DMS79 treated with DMSO at 0.1 percent for 48 hours (cell line): ENCODE measurements at regions not wholly inside any gene's neighbourhood (a gene's known extent, or its start where the extent isn't known, plus 50 kb on each side); places are given as distances from the start of the nearest gene placed in this dataset.
A peak's percentile ranks its signal among the peaks of the same experiment; 100 is the strongest.

ENCODE experiments used
- DNase-seq: peaks from one replicate; lab custom pipeline; 2025; lab: John Stamatoyannopoulos, UW

DNA sequence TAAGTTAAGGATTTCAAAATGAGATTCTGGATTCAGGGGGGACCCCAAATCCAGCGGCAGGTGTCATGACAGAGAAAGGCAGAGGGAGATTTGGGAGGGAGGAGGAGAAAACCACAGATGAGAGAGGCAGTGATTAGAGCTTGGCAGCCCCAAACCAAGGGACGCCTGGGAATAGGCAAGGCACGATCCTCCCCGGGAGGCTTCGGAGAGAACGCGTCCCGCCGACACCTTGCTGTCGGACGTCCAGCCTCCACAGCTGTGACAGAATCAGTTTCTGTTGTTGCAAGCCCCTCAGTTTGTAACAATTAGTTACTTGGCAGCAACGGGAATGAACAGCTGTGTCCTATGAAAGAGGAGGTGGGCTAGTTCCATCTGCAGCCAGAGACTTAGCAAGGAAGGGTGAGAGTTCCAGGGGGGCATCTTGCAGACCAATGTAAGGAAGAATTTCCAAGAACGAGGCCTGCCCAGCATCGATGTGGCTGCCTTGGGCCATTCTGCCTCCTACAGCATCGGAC is 110.7 kb upstream of the SDK2 start:
- DNase-seq: no peak

DNA sequence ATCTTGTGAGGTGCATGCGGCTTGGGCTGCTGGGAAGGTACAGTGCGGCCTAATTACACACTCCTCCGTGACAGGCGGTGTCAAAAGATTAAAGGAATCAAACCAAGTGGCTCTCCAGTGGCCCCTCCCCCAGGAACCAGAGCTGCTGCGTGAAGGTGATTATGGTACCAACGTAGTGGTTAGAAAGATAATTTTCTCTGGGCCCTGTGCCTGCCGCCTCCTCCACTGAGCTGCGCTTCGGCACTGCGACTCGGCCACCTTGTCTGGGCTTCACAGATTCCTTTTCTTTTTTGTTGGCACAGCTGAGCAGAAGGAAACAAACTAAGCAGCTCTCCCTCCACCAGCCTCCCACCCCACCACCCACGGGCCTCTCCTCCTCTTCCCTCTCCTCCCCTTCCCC is 113.2 kb upstream of the SDK2 start:
- DNase-seq: peak; percentile 83

DNA sequence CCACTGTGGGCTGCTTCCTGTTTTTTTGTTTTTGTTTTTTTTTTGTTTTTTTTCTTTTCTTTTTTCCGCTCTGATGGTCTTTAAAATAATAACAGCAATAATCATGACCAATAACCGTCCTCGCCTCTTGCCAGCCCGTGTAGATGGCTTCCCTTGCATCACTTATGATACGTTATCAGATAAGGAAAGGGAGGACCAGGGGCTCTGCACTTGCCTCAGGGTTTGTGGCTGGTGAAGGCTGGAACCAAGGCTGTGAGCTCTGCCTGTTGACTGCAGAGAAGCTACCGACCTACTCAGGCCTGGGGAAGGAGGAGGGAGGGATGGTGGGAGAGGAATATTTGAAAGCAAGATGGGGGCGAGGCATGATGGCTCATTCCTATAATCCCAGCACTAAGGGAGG is 114.0 kb upstream of the SDK2 start:
- DNase-seq: no peak

DNA sequence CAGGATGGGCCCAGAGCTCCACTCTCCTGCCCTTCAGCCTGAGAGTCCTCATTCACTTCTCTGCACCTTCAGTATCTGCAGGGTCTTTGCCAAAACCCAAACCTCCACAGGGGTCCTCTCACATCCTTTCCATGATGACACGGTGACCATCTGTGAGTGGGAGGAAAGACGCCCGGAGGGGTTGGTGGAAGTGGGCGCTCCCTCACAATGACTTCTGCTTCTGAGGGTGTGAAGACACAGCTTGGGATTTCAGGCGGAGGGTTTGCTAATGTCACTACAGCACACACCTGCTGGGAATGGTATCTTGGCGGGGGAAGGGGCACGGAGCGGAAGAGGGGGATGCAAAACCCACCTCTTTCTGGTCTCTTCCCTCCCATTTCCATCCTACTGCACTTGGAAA is 115.1 kb upstream of the SDK2 start:
- peak; percentile 65 for DNase-seq

DNA sequence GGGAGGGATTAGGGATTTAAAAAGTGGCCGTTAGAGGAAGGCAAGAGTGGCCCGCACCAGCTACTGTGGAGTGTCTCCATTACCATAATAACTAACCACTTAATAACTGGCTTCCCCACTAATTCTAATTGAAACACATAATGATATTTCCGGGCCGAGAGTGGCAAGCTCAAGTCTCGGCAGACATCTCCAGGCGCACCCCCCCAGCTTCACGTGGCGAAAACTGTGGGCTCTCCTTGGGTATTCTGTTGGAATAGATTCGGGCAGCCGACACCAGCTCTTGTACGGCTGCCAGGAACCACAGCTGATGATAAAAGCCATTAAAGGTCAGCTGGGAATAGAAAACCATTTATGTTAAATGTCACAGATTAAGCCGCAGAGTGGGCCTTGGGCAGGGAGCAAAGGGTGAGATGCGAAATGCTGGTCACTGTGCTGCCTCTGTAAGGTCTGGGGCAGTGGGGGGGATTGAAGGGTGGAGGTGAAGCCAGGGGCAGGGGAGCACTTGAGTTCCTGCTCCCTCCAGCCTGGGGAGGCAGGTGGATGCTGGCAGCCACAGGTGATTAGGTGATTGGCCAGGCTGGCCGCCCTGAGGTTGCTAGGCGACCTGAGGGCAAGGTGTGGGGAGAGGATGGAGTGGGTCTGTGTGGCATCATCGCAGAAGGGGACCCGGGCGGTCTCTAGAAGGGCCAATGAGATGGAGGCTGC is 115.6 kb upstream of the SDK2 start:
- peak; percentile 90 for DNase-seq

DNA sequence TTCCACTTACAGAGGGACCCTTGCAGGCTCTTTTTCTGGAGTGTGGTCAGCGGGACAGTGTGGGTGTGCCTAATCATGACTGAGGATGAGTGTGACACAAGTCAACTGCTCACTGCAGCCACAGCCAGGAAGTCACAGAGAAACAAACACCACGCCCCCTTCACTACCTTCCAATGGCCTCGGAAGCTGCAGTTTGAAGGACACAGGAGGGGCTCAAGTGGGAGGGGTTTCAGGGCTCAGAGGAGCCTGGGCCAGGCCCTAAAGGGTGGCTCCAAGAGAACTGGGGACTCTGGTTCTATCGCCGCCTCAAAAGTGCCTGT is 116.2 kb upstream of the SDK2 start:
- DNase-seq: peak; percentile 83

DNA sequence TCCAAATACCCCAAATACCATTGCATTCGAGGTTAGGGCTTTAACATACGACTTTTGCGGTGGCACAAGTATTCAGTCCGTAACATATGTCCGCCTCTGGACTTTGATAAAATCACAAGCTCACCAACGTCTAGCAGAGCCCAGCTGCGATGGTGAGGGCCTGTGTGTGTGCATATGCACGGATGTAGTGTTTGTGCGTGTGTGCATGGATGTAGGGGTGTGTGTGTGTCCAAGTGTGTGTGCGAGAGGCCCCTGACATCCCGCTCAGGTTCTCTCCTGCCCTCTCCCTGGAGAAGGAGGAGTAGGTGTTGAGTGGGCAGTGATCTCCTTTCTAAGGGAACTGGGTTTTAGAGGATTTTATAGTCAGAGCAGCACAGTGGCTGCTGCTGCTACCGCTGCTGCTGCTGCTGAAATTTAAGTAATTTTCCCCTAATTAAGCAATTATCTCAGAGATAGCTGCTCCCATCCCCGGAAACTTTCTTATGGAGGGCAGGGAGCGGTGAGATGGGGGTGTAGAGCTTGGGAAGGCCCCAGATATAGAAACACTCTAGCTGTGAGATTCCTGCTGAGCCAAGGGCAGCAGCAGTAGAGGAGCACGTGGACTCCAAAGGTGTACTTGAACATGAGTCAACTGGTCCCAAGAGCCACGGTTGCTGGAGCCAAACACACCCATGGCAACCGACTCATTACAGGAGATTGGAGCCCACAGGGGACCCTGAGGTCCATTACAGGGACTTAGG is 121.7 kb upstream of the SDK2 start:
- peak; percentile 73 for DNase-seq

DNA sequence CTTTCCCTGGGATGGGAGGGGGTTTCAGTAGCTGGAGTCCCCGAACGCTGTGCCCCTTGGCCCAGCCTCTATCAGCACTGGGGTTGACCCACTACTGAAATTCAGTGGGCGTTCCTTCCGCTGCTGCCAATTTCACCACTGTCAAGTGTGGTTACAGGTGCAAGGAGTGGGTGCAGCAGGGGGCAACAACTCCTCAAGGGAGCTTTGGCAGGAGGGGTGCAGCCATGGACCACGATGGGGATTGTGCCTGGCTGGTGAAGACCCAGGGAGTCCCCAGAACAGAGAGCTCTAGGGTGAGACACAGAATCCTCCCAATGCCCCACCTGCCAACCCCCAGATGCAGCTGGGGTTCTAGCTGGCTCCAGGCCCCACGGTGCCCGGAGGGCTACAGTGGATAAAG is 123.5 kb upstream of the SDK2 start:
- no peak for DNase-seq

DNA sequence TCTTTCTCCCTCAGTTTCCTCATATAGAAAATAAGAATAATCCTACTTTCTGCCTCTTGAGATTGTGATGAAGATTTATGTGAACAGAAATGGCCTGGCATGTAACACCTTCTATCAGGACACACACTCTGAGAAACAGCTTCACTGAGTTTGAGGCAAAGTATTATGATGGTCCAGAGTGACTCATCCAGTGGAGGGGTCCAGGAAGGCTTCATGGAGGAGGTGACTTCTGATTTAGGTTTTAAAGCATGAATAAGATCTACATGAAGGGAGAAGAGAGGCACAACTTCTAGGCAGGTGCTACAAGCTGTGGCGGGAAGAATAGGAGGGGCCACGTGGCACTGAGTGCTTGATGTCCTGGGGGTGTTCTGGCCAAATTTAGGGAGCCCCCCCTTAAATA is 124.4 kb upstream of the SDK2 start:
- DNase-seq: no peak

DNA sequence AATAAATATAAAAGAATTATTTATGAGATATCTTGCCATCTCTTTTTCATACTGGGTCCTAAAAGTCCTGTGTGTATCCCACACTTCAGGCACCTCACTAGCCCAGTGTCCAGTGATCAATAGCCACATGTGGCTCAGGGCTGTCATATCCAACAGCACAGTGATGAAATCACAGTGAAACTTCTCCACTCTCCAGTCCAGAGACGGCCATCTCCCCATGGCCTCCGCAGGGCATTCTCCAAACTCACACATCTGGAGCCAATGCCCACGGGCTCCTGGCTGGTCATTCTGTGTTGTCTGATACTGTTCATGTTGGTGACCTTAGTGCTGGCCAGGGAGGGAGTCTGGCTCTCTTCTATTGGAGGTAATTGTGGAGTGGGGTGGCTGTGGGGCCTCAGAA is 125.2 kb upstream of the SDK2 start:
- no peak for DNase-seq

DNA sequence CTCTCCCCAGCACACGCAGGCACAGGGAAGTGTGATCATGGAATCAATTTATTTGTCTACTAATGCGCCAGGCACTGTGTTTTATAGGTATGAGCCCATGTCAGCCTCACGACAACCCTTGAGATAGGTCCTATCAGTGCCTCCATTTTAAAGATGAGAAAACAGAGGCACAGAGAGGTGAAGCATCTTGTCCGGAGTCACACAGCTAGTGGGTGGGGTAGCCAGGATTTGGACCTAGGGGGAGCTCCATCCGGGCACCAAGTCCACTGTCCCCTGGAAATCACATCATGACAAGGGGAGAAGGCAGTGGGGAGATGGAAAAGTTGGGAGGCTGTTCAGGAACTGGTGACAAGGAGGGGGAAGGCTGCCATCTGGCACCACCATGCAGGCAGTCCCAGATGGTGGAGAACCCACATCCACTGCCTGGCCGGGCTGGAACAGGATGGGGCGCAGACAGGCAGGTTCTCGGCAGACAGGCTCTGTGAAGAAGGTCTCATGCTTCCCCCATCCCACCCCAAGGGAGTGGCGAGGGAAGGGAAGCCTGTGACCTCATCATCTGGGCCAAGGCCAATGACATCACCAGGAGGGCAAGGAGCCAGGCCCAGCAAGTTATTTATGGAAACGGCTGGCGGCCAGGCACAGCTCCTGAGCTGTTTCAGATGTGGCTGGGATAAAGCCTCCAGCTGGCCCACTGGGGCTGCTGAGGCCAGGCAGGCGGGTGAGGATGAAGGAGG is 126.0 kb upstream of the SDK2 start:
- DNase-seq: peak; percentile 20

DNA sequence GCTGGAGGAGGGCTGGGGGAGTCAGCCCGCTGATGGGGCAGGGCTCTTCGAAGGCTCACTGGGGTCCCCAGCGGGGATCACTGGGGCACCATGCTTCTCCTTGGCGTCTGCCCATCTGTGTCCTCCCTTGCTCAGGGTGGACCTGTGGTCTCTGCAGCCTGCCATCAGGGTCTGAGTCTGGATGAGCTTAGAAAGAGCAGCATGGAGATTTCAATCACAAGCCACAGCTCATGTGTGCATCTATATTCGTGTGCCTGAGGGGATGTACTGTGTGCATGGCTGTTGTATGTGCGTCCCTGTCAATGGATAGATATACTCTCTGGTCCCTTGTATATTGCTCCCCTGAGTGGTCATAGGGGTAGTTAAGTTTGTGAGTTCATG is 126.6 kb upstream of the SDK2 start:
- DNase-seq: no peak

DNA sequence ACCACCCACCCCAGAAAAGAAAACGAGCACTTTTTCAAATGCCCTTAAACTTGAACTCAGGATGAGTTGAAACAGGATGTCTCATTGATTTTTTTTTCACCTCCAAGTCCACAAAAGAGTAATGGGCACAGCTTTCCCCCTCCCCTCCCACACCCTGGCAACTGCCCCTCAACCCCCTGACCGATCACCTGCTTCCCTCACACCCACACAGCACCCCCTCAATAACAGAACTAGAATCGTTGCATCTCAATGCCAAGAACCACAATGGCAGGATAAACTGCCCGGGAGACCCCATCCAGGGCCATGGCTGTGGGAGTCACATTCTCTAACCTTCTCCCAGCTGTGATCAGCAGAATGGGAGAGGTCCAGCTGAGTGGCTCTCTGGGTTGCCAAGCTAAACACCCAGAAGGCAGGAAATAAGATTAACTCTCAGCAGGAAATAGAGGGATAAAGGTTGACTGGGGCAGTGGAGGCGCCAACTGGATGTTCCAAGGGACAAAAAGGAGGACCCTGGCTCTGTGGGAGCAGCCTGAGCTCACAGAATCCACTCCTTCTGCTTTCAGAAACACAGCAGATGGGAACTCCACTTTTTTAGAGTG is 128.0 kb upstream of the SDK2 start:
- DNase-seq: no peak

DNA sequence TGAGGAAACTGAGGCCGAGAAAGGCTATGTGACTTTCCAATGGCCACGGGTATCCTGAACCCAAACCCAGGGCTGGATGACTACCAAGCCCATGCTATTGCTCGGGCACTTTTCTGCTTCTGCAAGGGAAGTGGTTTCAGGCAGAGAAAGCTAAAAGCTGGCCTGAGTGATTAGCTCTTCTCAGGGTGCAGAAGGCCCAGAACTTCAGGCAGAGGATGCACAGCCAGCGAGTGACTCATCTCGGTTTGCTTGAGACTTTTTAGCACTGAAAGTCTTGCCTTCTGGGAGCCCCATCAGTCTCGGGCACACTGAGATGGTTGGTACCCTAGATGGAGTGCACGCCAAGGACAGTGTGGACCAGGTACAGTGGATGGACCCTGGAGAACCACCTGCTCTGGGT is 129.5 kb upstream of the SDK2 start:
- no peak for DNase-seq

DNA sequence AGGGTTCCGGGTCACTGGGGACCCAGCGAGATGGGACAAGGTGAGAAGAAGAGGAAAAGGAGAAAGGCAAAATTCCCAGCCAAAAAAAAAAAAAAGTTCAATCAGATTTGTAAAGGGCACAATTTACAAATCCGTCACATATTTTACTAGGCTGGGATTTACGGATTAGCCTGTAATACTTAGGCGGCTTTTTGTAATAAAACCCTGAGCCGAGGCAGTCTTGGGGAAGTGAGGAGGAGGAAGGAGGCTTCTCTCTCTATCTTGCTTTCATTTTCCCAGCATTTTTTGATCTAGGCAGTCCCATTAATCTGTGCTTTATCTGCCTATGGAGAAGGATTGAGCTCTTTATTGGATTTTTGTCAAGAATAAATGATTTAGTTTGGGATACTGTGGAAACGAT is 130.6 kb upstream of the SDK2 start:
- DNase-seq: no peak

DNA sequence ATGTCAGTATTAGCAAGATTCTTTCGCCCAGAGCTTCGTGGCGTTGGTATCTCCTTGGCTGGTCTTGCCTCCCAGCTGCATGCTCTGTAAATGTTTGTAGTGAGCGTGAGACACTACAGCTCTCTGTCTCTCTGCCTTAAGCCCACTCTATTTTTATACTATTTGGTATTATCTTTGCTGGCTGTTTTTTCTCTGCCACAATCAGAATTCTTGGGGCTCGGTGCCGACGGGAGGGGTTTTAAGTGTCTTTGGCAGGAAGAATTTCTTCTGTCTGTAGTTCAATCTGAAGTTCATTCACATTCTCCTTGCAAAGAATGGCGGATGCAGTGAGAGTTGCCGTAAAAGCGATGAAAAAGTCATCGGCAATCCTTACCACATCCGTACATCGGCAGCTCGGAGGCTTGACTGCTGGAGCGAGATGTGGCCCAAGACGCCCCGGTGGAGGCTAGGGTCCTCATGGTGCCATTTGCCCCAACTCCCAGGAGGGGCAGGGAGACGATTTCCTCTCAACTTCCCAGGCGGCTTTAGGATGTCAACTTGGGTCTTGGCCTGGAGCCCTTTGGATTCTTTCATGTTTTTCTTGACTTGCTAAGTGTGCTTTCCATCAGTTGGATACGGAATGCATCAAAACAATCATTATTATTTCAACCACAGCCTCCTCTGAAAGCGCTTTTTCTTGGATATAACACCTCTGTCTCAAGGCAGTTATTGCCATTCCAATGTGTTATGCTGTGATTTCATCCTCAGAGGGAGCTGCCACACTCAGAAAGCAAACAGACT is 132.3 kb upstream of the SDK2 start:
- no peak for DNase-seq

DNA sequence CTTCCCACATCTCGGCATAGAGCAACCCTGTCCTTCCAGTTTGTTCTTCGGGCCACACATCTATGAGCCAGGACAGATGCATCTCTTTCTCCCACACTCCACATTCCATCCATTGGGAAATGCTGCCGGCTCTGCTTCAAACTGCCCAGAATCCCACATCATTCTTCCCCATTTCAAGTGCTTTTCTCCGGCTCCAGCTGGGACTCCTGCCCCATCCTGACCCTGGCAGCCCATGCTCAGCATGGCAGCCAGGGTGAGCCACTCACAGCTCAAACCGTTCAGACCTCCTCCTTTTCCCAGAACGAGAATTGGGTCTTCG is 132.8 kb upstream of the SDK2 start:
- no peak for DNase-seq

DNA sequence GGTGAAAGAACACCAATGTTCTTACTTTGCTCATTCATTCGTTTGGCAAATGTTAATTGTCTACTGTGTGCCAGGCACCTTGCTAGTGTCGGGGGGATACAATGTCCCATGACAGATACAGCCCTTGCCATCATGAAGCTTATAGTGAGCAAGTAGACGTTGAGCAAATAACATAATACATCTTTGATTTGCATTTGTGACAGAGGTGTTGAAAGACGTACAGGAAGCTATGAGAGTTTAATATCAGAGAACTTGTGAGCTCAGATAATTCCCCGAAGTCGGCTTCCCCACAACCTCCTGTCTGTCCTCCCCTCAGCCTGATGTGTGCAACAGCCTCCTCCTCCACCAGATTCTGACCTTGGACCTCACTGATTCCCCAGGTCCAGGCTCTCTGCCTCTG is 138.0 kb upstream of the SDK2 start:
- no peak for DNase-seq

DNA sequence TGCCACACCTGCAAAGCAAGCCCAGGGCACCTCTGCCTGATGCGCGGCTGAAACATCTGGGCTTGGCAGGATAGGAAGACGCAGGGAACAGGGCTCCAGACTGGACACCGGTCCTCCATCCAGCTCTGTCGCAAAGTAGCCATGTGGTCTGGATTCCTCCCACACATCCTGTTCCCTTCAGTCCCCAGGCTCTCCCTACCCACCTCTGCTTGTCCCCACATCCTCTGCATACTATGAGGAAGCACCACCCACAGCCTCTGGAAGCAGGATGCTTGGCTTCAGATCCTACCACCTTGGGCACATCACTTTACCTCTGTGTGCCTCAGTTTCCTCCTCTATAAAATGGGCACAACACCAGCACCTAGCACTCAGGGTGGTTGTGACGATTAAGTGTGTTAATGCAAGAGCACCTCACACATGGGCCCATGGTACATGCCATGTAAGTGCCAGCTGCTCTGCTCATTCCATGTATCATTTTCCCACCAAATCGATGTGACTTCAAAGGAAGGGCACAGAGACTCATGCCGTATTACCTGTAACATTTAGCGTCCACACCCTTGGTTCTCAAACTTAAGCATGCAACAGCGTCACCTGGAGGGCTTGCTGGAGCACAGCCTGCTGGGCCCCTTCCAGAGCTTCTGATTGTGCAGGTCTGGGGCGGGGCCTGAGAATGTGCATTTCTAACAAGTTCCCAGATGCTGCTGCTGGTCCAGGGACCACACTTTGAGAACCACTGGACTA is 138.6 kb upstream of the SDK2 start:
- no peak for DNase-seq

DNA sequence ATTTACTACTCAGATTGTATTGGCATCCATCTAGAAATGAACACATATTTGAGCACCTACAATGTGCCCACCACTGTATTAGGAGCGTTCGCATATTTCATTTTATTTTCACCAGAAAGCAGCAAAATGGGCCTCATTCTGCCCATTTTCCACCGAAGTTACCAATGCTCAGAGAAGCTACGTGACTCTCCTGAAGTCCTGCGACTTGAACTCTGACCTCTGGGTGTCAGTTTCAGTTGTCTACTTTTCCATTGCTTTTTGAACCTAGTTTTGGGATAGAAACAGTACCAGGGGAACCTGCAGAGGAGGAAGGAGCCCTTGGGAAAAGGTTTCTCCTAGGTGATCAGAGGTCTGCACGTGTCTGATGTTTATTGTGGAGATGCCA is 139.1 kb upstream of the SDK2 start:
- no peak for DNase-seq

DNA sequence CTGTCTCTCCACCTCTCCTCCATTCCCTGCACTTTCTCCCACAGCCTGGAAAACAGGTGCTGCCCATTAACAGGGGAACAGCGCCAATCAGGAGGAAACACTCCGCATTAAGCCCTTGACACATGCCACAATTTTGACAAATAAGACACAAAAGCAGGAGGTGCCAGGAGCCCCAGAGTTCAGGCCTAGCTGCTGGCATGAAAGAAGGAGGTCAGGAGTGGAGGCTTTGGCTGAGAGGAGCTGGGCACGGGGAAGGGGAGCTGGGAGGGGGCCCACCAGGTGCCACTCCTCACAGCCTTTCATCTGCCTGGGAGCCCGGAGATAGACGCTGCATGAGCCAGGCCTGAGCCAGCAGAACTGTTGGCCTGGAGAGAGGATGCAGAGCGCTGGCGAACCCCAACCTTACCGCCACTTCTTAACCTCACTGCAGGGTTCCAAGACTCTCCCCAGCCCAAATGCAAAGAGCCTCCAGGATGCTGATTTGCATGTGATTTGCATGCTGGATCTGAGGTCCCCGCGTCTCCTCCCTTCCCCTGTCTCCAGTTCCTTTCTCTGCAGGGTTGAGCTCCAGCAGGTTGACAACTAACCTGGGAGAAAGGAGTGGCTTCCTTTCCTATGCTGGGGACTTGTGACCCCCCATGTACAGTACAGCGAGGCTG is 139.8 kb upstream of the SDK2 start:
- DNase-seq: no peak
